K562 (cell line): ENCODE measurements at regions not wholly inside any gene's neighbourhood (a gene's known extent, or its start where the extent isn't known, plus 50 kb on each side); places are given as distances from the start of the nearest gene placed in this dataset.
A peak's percentile ranks its signal among the peaks of the same experiment; 100 is the strongest.
"Not testable (repeated sequence)": the region's sequence is repeated elsewhere in the genome, so short reads cannot be mapped to it uniquely, and the experiment has no call there.

ENCODE experiments used
- ATAC-seq: fragments of 200-7000 bp; cut with Tn5 transposase; 3 replicates; pipeline ENCODE4 v1.9.1; 2020; ENCODE audit warnings: moderate library complexity
- BruUV-seq: library from RNA; stranded (reverse); fragments of 400-500 nt; replicated peaks from 2 replicates; lab custom pipeline; 2021; lab: Mats Ljungman, UMichigan
- CTCF ChIA-PET: fragments of 300-600 bp; formaldehyde crosslinking; extraction: SDS; loops from one replicate; lab custom pipeline; 2021; ENCODE audit warnings: low intra/inter-chr PET ratio; lab: Yijun Ruan, JAX
- POLR2A ChIA-PET: fragments of 300-600, 350-650 bp; sonication (Branson Sonifier 250); formaldehyde crosslinking; extraction: SDS; loops from one replicate; lab custom pipeline; 2021; ENCODE audit warnings: antibody characterized with exemption, inconsistent platforms; lab: Yijun Ruan, JAX
- DNase-seq, 4 experiments: peaks; one replicate each; pipeline versions ENCODE4 v3.0.0 to v3.0.0-alpha.2; 2011 to 2018; ENCODE audit warnings: low spot score in 3 of 4, mixed read lengths in 3 of 4; ENCODE audit errors: extremely low read depth in 1 of 4
- FAIRE-seq: peaks from 2 replicates; lab custom pipeline; 2011; peaks lifted over from hg19 to GRCh38; lab: Jason Lieb, UNC
- H2AFZ ChIP-seq: 2 replicates; pipeline ENCODE4 v1.6.0; 2011; ENCODE audit warnings: low read depth, low read length, control low read depth, inconsistent platforms
- H3K27ac ChIP-seq: fragments of 200-600 bp; 3 replicates; pipeline ENCODE4 v1.8.0; 2011; ENCODE audit warnings: low read depth, mild to moderate bottlenecking, control low read depth, inconsistent platforms, low read length, moderate library complexity, mixed read lengths; ENCODE audit errors: extremely low read depth
- H3K27me3 ChIP-seq, 2 experiments: fragments of 300-600 bp in 1 of 2; 2 replicates in 1 of 2; 3 replicates in 1 of 2; pipeline versions ENCODE4 v1.6.0 to v1.8.0; 2011; ENCODE audit warnings: inconsistent platforms in 2 of 2, low read length in 2 of 2, mild to moderate bottlenecking in 1 of 2, mixed read lengths in 1 of 2, moderate library complexity in 1 of 2; ENCODE audit not compliant: control insufficient read depth in 2 of 2, insufficient read depth in 2 of 2
- H3K36me3 ChIP-seq: fragments of 300-600 bp; 3 replicates; pipeline ENCODE4 v1.8.0; 2011; ENCODE audit warnings: mild to moderate bottlenecking, low read length, inconsistent platforms; ENCODE audit not compliant: control insufficient read depth, insufficient read depth
- H3K4me1 ChIP-seq, 2 experiments: fragments of 200-600 bp in 1 of 2; replicated peaks in 1 of 2; 2 replicates in 1 of 2; 3 replicates in 1 of 2; pipeline versions ENCODE4 v1.5.1 to v1.8.0; 2011; ENCODE audit warnings: inconsistent platforms in 2 of 2, low read length in 2 of 2, mild to moderate bottlenecking in 1 of 2, mixed read lengths in 1 of 2, moderate library complexity in 1 of 2; ENCODE audit not compliant: control insufficient read depth in 2 of 2, insufficient read depth in 2 of 2
- H3K4me2 ChIP-seq: 2 replicates; pipeline ENCODE4 v1.6.1; 2011; ENCODE audit warnings: low read length, control low read depth, inconsistent platforms, mixed read lengths; ENCODE audit not compliant: insufficient read depth
- H3K4me3 ChIP-seq: fragments of 200-600 bp; sonication (generic), shearing (Covaris generic); 2 replicates; pipeline ENCODE4 v1.5.1; 2016; ENCODE audit warnings: control low read depth, inconsistent platforms
- H3K79me2 ChIP-seq: fragments of 200-600 bp; 3 replicates; pipeline ENCODE4 v1.8.0; 2011; ENCODE audit warnings: low read length, inconsistent platforms; ENCODE audit not compliant: control insufficient read depth, insufficient read depth
- H3K9ac ChIP-seq, 2 experiments: 2 replicates each; pipeline versions ENCODE4 v1.6.0 to v1.6.1; 2011; ENCODE audit warnings: low read depth in 2 of 2, low read length in 2 of 2, control low read depth in 1 of 2, inconsistent platforms in 1 of 2, mild to moderate bottlenecking in 1 of 2, mixed read lengths in 1 of 2; ENCODE audit not compliant: insufficient read depth in 1 of 2
- H3K9me1 ChIP-seq: one replicate; pipeline ENCODE4 v1.6.0; 2011; ENCODE audit warnings: inconsistent platforms, mild to moderate bottlenecking, low read length, moderate library complexity; ENCODE audit not compliant: control insufficient read depth, insufficient read depth
- H3K9me3 ChIP-seq: replicated peaks from 2 replicates; pipeline ENCODE4 v1.5.1; 2011; ENCODE audit warnings: low read depth, low read length, inconsistent platforms; ENCODE audit not compliant: control insufficient read depth, insufficient read depth
- H4K20me1 ChIP-seq: replicated peaks from 2 replicates; pipeline ENCODE4 v1.6.1; 2011; ENCODE audit warnings: low read length, inconsistent platforms, mixed read lengths; ENCODE audit not compliant: control insufficient read depth, insufficient read depth
- ARID1B ChIP-seq: fragments of 450-650 bp; IDR thresholded peaks from 2 replicates; pipeline ENCODE4 v1.6.1; 2016; ENCODE audit warnings: antibody characterized with exemption, mild to moderate bottlenecking, inconsistent platforms
- CBFA2T2 ChIP-seq: fragments of 450-650 bp; conservative IDR thresholded peaks from 2 replicates; pipeline ENCODE4 v1.6.1; 2017; ENCODE audit warnings: mild to moderate bottlenecking
- MEF2D ChIP-seq: conservative IDR thresholded peaks from 2 replicates; pipeline ENCODE4 v1.6.1; 2016; ENCODE audit warnings: low read depth, missing genetic modification characterization, missing compliant biosample characterization
- MEIS2 ChIP-seq: fragments of 450-650 bp; IDR thresholded peaks from 2 replicates; pipeline ENCODE4 v1.6.1; 2014; ENCODE audit warnings: mild to moderate bottlenecking; ENCODE audit not compliant: partially characterized antibody
- WGBS: fragments of 100-300 bp; shearing (Covaris generic); methylation state at CpG from one replicate; pipeline ENCODE4 v1.1.6; 2016; ENCODE audit warnings: low coverage, mixed read lengths; ENCODE audit not compliant: insufficient coverage; ENCODE audit errors: missing lambda C conversion rate; 5-methylcytosine and 5-hydroxymethylcytosine counted together
- in situ Hi-C: fragments of 300-500 bp; cut with MboI; formaldehyde crosslinking; loops from 4 replicates; pipeline ENCODE4 v1.15.0; 2018; ENCODE audit warnings: inconsistent platforms, mixed read lengths
- intact Hi-C: fragments of 100-400 bp; cut with micrococcal nuclease; formaldehyde crosslinking; loops from 2 replicates; pipeline ENCODE4 v1.14.2; 2022
- TF ChIP-seq, protein P1 (sequence below), 3 experiments: fragments of 200-800 bp in 1 of 3; fragments of 250-450 bp in 1 of 3; fragments of 450-650 bp in 1 of 3; sonication (Bioruptor Pico) in 1 of 3; sonication (Bioruptor generic) in 1 of 3; formaldehyde crosslinking in 1 of 3; IDR thresholded peaks; 2 replicates each; pipeline versions ENCODE4 v1.6.1 to v1.8.0; 2016 to 2022; ENCODE audit warnings: mild to moderate bottlenecking in 2 of 3, missing genetic modification characterization in 2 of 3, missing compliant biosample characterization in 1 of 3, moderate library complexity in 1 of 3

DNA sequence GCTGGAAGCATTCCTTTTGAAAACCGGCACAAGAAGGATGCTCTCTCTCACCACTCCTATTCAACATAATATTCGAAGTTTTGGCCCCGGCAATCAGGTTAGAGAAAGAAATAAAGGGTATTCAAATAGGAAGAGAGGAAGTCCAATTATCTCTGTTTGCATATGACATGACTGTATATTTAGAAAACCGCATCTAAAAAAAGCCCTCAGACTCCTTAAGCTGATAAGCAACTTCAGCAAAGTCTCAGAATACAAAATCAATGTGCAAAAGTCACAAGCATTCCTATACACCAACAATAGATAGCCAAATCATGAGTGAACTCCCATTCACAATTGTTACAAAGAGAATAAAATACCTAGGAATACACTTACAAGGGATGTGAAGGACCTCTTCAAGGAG is 93.1 kb upstream of the ADAMTS9 start:
- H3K4me1 ChIP-seq, H3K9ac ChIP-seq, in situ Hi-C loops, H2AFZ ChIP-seq, BruUV-seq, H3K36me3 ChIP-seq, H4K20me1 ChIP-seq, CTCF ChIA-PET, POLR2A ChIA-PET, H3K4me3 ChIP-seq, H3K27ac ChIP-seq, ATAC-seq, FAIRE-seq, H3K27me3 ChIP-seq, H3K79me2 ChIP-seq, H3K9me3 ChIP-seq, H3K4me2 ChIP-seq, H3K9me1 ChIP-seq, DNase-seq, intact Hi-C loops: not testable (repeated sequence)
- TF ChIP-seq MEF2D (tag) (peak; percentile 78), ARID1B (peak; percentile 38; the same call in 1 of the 2 replicates), MEIS2 (peak; percentile 50), CBFA2T2 (0 out of 2 replicates have a peak, but pooled peaks have one; percentile 7)
- TF ChIP-seq, protein P1, sequence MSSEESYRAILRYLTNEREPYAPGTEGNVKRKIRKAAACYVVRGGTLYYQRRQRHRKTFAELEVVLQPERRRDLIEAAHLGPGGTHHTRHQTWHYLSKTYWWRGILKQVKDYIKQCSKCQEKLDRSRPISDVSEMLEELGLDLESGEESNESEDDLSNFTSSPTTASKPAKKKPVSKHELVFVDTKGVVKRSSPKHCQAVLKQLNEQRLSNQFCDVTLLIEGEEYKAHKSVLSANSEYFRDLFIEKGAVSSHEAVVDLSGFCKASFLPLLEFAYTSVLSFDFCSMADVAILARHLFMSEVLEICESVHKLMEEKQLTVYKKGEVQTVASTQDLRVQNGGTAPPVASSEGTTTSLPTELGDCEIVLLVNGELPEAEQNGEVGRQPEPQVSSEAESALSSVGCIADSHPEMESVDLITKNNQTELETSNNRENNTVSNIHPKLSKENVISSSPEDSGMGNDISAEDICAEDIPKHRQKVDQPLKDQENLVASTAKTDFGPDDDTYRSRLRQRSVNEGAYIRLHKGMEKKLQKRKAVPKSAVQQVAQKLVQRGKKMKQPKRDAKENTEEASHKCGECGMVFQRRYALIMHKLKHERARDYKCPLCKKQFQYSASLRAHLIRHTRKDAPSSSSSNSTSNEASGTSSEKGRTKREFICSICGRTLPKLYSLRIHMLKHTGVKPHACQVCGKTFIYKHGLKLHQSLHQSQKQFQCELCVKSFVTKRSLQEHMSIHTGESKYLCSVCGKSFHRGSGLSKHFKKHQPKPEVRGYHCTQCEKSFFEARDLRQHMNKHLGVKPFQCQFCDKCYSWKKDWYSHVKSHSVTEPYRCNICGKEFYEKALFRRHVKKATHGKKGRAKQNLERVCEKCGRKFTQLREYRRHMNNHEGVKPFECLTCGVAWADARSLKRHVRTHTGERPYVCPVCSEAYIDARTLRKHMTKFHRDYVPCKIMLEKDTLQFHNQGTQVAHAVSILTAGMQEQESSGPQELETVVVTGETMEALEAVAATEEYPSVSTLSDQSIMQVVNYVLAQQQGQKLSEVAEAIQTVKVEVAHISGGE (CRISPR knock-in tag; IDR thresholded peaks at IDR 0.05), result peak in 1 of 3 experiments; percentile 21; a peak in 1 of 6 replicates
- WGBS, result 4% methylated on average over 4 of the region's 4 CpGs
